Thoracic aorta (tissue), 2 donors: ENCODE measurements at regions not wholly inside any gene's neighbourhood (a gene's known extent, or its start where the extent isn't known, plus 50 kb on each side); places are given as distances from the start of the nearest gene placed in this dataset.

Experiments used
- ATAC-seq: fragments of 150-250 bp; one replicate; pipeline ENCODE4 v1.8.0; 2017; ENCODE audit warnings: low read depth; ENCODE audit not compliant: insufficient number of reproducible peaks, low FRiP score
- DNase-seq: peaks from one replicate; pipeline ENCODE4 v3.0.0-alpha.2; 2020; ENCODE audit warnings: low spot score
- H3K27ac ChIP-seq, 2 donors: fragments of 200-600 bp; sonication (generic); 1 replicate in 1 of 2; 2 replicates in 1 of 2; pipeline ENCODE4 v1.5.1; 2016; ENCODE audit warnings: mild to moderate bottlenecking in 2 of 2, moderate library complexity in 2 of 2
- H3K27me3 ChIP-seq: fragments of 200-600 bp; sonication (generic); replicated peaks from 2 replicates; pipeline ENCODE4 v1.6.0; 2016; ENCODE audit warnings: mild to moderate bottlenecking; ENCODE audit not compliant: insufficient read depth
- H3K36me3 ChIP-seq: fragments of 200-600 bp; sonication (generic); one replicate; pipeline ENCODE4 v1.5.1; 2016
- H3K4me1 ChIP-seq, 2 donors: fragments of 200-600 bp; sonication (generic); 1 replicate in 1 of 2; 2 replicates in 1 of 2; pipeline versions ENCODE4 v1.5.1 to v1.6.0; 2016; ENCODE audit warnings: low read depth in 2 of 2, mild to moderate bottlenecking in 1 of 2; ENCODE audit not compliant: control insufficient read depth in 1 of 2
- H3K4me3 ChIP-seq: fragments of 200-600 bp; sonication (generic); 2 replicates; pipeline ENCODE4 v1.5.1; 2016; ENCODE audit warnings: mild to moderate bottlenecking
- H3K9me3 ChIP-seq: fragments of 200-600 bp; sonication (generic); 2 replicates; pipeline ENCODE4 v1.5.1; 2016
- TF ChIP-seq, protein P1 (sequence below): fragments of 200-600 bp; sonication (generic); IDR thresholded peaks from one replicate; pipeline ENCODE4 v1.5.1; 2019; ENCODE audit warnings: antibody characterized with exemption

DNA sequence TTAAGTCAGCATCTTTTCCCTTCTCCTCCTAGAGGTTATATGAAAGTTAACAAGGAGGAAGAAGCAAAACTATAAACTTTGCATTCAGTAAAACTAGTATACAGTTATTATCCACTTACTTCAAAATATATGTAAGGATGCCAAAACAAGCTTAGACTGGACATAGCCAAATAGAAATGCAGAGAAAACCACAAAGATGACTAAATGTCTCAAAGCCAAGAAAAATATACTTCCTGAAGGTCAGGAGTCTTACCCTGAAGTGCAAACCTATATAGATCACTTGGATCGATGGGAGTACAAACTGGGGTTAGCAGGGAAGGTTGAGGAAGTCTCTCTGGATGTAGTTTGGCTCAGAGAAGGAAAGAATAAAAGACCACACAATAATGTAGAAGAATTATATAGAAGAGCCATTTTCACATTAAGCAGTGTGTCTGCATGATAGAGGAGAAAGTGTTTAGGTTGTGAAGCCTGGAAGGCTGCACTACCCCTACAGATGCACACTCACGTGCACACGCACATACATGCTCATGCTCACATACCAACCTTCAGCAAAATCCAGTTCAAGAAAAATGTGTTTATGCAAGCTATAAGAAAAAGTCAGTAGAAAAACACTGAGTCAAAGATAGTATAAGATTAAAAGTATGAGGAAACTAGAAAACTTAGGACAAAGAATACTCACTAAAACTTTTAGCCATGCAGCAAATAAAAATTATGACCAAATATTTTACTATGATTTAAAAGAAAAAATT lies 112.1 kb upstream of the RXFP2 start:
- no peak for DNase-seq
- Histone ChIP-seq H3K4me1 (no peaks in the 10 kb centered on the region), H3K27ac (no peak overlapping the region), H3K9me3 (no peaks in the 10 kb centered on the region), H3K36me3 (no peaks in the 10 kb centered on the region), H3K4me3 (no peak overlapping the region), H3K27me3 (no peaks in the 10 kb centered on the region)
- TF ChIP-seq, protein P1, sequence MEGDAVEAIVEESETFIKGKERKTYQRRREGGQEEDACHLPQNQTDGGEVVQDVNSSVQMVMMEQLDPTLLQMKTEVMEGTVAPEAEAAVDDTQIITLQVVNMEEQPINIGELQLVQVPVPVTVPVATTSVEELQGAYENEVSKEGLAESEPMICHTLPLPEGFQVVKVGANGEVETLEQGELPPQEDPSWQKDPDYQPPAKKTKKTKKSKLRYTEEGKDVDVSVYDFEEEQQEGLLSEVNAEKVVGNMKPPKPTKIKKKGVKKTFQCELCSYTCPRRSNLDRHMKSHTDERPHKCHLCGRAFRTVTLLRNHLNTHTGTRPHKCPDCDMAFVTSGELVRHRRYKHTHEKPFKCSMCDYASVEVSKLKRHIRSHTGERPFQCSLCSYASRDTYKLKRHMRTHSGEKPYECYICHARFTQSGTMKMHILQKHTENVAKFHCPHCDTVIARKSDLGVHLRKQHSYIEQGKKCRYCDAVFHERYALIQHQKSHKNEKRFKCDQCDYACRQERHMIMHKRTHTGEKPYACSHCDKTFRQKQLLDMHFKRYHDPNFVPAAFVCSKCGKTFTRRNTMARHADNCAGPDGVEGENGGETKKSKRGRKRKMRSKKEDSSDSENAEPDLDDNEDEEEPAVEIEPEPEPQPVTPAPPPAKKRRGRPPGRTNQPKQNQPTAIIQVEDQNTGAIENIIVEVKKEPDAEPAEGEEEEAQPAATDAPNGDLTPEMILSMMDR: no peak
- no peak for ATAC-seq

DNA sequence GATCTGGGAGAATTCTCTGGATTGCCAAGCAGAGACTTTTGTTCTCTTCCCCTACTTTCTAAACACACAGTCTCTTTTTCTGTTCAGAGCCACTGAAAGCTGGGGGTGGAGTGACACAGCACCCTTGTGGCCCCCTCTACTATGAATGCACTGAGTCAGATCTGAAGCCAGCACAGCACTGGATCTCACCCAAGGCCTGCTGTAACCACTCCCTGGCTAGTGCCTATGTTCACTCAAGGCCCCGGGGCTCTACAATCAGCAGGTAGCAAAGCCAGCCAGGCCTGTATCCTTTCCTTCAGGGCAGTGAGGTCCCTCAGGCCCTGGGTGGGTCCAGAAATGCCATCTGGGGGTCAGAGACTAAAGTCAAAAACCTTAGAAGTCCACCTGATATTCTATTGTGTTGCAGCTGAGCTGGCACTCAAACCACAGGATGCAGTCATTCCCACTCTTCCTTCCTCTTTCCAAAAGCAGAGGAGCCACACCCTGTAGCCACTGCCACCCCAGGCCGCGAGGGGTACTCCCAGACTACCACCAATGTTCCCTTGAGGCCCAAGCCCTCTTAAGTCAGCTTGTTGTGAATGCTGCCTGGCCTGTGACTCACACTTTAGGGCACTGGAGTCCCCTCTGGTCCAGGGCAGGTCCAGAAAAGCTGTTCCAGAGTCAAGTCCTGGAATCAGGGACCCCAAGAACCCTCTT lies 110.1 kb upstream of the RXFP2 start:
- H3K36me3 ChIP-seq: no peaks in the 10 kb centered on the region
- no peaks in the 10 kb centered on the region for H3K4me1 ChIP-seq
- TF ChIP-seq, protein P1: no peak
- H3K4me3 ChIP-seq: no peak overlapping the region
- H3K27me3 ChIP-seq: no peaks in the 10 kb centered on the region
- ATAC-seq (no peak), DNase-seq (no peak)
- H3K27ac ChIP-seq: no peak overlapping the region
- no peaks in the 10 kb centered on the region for H3K9me3 ChIP-seq

DNA sequence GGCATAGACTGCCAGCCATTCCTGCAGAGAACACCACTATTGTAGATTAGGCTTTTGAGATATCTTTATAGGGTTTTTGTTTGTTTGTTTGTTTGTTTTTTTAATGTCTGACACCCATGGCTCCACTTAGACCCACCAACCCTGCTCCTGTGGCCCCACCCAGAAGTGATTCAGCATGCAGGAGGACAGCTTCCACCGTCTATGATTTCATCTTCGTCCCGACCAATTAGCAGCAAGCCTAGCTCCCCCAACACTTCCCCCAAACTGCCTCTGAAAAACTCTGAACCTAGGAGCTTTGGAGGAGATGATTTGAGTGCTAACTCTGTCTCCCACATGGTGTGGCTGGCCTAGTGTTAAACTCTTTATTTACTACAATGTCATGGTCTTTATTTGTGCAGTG lies 108.3 kb upstream of the RXFP2 start:
- H3K4me3 ChIP-seq: no peak overlapping the region
- no peaks in the 10 kb centered on the region for H3K4me1 ChIP-seq
- H3K27ac ChIP-seq: no peak overlapping the region
- TF ChIP-seq, protein P1: no peak
- no peaks in the 10 kb centered on the region for H3K27me3 ChIP-seq
- DNase-seq (no peak), ATAC-seq (no peak)
- H3K9me3 ChIP-seq: no peaks in the 10 kb centered on the region
- no peaks in the 10 kb centered on the region for H3K36me3 ChIP-seq

DNA sequence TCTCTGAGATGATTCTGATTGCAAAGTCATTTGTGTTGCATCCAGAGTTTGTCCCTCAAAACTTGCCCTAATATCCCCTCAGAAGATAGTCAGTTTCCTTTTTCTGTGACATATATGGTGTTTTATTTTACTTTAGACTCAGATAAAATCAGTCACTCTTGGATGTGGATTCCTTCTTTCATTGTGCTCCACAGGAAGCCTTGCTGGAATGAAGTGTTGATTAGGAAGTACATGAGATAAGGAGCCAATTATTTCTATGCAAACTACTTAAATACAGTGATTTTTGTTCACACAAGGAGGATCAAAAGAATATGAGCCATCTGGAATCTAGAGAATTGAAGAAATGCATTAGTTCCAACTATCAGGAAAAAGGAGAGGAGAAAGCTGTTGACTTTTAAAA lies 107.6 kb upstream of the RXFP2 start:
- DNase-seq (no peak), ATAC-seq (no peak)
- TF ChIP-seq, protein P1: no peak
- no peaks in the 10 kb centered on the region for H3K27me3 ChIP-seq
- no peak overlapping the region for H3K27ac ChIP-seq
- no peaks in the 10 kb centered on the region for H3K36me3 ChIP-seq
- H3K4me3 ChIP-seq: no peak overlapping the region
- no peaks in the 10 kb centered on the region for H3K4me1 ChIP-seq
- H3K9me3 ChIP-seq: no peaks in the 10 kb centered on the region

DNA sequence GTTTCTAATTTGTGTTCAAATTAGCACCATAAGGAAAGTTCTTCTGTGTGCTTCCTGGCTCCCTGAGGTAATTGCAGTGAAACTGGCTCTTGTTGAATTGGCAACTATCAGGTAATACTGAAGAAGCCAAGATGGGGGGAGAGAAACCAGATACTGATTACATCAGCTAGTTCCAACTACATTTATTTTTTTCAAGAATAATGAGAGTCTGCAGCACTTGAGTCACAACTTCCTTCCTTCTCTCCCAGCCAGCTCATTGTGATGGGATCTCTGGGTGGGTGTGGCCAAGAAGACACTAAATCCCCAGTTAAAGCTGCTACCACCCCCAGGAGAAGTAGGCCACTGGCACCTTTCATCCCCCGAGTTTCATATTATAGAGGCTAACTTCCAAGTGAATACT lies 100.7 kb upstream of the RXFP2 start:
- H3K27ac ChIP-seq: no peak overlapping the region
- TF ChIP-seq, protein P1: no peak
- no peak overlapping the region for H3K4me3 ChIP-seq
- H3K9me3 ChIP-seq: no peaks in the 10 kb centered on the region
- no peak for ATAC-seq
- no peak for DNase-seq
- H3K4me1 ChIP-seq: no peaks in the 10 kb centered on the region
- no peaks in the 10 kb centered on the region for H3K27me3 ChIP-seq
- H3K36me3 ChIP-seq: no peaks in the 10 kb centered on the region
